Coronary artery (tissue), 2 donors: ENCODE measurements at regions not wholly inside any gene's neighbourhood (a gene's known extent, or its start where the extent isn't known, plus 50 kb on each side); places are given as distances from the start of the nearest gene placed in this dataset.

Experiments used
- DNase-seq: peaks from one replicate; pipeline ENCODE4 v3.0.0-alpha.2; 2017; ENCODE audit warnings: low spot score
- H3K27ac ChIP-seq, 2 donors: fragments of 200-600 bp; sonication (generic); one replicate each; pipeline ENCODE4 v1.5.1; 2016 to 2019
- H3K4me3 ChIP-seq: fragments of 200-600 bp; sonication (generic); 2 replicates; pipeline ENCODE4 v1.5.1; 2016; ENCODE audit warnings: mild to moderate bottlenecking, moderate library complexity
- TF ChIP-seq, protein P1 (sequence below): fragments of 200-600 bp; sonication (generic); IDR thresholded peaks from one replicate; pipeline ENCODE4 v1.5.1; 2019; ENCODE audit warnings: antibody characterized with exemption

DNA sequence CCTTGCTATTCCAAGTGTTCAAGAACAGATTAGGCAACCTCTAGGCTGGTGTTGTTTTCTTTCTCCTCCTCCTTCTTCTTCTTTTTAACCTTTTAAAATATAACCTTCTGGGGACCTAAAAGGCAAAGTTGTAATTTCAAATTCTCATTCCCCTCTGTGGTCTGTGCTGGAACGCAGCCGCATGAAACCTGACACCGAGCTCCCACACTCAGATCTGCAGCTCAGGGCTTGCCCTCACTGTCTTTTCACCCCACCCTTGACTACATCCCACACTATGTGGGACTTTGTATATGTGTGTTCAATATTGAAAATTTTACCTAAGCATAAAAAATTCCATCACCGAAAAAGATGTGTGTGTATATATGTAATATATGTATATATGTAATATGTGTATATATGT lies 62.0 kb upstream of the ARHGAP42 start:
- no peak for DNase-seq
- TF ChIP-seq, protein P1, sequence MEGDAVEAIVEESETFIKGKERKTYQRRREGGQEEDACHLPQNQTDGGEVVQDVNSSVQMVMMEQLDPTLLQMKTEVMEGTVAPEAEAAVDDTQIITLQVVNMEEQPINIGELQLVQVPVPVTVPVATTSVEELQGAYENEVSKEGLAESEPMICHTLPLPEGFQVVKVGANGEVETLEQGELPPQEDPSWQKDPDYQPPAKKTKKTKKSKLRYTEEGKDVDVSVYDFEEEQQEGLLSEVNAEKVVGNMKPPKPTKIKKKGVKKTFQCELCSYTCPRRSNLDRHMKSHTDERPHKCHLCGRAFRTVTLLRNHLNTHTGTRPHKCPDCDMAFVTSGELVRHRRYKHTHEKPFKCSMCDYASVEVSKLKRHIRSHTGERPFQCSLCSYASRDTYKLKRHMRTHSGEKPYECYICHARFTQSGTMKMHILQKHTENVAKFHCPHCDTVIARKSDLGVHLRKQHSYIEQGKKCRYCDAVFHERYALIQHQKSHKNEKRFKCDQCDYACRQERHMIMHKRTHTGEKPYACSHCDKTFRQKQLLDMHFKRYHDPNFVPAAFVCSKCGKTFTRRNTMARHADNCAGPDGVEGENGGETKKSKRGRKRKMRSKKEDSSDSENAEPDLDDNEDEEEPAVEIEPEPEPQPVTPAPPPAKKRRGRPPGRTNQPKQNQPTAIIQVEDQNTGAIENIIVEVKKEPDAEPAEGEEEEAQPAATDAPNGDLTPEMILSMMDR, result no peak
- no peak overlapping the region for H3K27ac ChIP-seq
- H3K4me3 ChIP-seq, result no peak overlapping the region

DNA sequence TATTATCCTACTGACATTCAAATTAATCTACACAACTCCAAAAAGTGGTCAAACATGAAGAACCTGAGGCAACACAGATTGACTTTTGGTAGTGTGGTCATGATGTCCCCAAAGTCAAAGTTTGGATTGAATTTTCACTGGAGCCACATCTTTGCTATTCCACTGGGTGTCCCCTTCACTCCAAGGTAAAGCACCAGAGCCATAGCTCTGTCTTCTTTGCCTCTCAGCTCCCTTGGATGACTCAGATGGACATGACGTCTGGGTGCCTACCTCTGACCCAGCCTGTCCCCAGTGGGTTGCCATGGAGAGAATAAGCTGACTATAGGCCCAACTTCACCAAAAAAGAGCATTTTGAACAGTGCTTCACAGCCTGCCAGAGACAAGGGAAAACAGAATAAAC lies 57.4 kb upstream of the ARHGAP42 start:
- H3K4me3 ChIP-seq, result no peak overlapping the region
- TF ChIP-seq, protein P1, result no peak
- no peak for DNase-seq
- no peak overlapping the region for H3K27ac ChIP-seq

DNA sequence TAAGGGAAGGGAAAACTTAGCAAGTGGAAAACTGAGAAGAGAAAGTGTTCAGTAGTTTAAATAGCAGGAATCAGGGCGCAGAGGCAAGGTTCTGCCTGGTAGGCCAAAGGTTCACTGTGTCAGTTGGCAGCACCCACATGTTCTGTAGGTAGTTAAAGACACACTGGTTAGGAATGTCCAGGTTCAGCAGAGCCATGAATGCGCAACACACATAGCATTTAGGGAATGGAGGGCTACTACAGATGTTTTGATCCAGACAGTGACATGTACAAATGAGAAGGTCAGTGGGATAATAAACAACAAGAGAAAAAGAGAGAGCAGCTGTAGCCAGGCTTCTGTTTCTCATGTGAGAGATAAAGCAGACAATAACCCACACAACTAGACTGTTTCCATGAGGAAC lies 56.2 kb upstream of the ARHGAP42 start:
- no peak overlapping the region for H3K4me3 ChIP-seq
- TF ChIP-seq, protein P1, result no peak
- no peak overlapping the region for H3K27ac ChIP-seq

DNA sequence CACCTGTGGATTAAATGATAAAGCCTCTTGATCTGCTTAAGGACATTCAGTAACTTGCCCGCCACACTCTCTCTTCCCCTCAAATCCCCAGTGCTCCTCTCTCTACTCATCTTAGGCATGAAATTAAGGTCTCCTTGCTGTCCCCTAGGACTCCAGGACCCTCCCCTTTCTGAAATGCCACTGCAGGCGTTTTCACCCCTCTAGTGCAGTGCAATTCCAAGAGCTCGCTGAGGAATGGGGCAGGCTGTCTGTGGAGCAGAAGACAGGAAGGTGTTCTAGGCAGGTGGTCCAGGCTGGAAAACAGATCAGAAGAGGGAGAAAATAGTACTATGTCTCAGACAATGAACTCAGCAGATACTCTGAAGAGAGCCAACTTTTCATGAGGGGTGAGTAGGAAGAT lies 55.8 kb upstream of the ARHGAP42 start:
- H3K27ac ChIP-seq, result no peak overlapping the region
- TF ChIP-seq, protein P1, result no peak
- H3K4me3 ChIP-seq, result no peak overlapping the region
- no peak for DNase-seq

More for the DNA sequence above, 56.2 kb upstream of the ARHGAP42 start:
- no peak for DNase-seq

DNA sequence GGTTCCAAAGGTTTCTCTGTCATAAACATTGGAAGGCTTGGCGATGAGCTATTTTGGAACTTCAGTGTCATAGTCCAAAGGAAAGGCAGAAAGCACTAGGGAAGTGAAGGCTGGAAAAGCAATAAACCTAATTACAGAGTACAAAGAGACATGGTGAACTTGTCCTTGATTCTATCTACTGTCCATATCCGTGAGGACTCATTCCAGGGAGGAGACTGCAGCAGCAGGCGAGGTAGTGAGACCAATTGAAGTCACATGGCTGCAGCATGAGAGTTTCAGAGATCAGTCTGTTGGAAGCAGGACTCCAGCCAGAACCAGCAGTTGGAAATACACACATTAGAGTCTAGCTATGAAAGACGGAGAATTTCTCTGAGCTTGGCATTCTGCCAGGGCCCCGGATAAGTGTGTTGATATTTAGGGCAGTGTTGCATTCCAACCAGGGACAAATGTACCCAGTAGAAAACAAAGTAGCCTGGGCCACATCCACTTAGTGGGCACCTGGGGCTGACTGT lies 54.1 kb upstream of the ARHGAP42 start:
- peak overlapping the region; percentile 18 to 33 for H3K27ac ChIP-seq
- TF ChIP-seq, protein P1, result no peak
- no peak for DNase-seq
- peak overlapping the region; percentile 39 for H3K4me3 ChIP-seq

DNA sequence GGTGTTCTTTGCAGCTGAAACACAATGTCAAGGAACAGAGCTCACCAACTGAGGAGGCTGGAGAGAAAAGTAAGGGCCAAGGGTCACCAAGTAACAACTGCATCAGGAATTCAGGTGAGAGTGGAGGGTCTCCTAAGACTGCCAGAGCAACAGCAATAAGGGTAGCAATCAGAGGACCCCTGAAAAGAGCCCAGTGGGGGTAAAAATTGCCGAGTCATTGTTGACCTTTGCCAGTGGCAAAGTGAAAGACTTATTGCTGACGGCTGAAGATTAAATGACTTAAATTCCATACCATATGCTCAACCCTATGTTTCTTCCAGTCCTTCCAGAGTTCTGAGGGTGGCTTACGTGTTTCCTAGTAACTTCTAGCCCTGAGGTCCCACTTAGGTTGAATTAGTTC lies 51.9 kb upstream of the ARHGAP42 start:
- TF ChIP-seq, protein P1, result no peak
- H3K4me3 ChIP-seq, result no peak overlapping the region
- H3K27ac ChIP-seq, result no peak overlapping the region
- no peak for DNase-seq

DNA sequence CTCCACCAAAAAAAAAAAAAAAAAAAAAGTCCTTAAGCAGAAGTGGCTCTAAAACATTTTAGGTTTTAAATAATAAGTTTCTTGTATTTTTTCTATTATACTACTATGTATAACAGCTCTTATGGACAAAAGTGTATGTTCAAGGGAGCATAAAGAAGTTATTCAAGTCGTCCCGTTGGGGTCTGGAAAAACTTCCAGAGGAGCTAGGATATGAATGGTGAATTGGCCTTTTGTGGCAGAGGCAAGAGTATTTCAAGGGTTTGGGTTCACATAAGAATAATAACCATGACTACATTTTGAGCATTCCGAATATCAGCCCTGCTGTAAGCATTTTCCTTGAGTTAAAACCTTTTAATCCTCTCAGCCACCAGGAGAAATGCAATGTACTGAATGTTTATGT lies 50.6 kb upstream of the ARHGAP42 start:
- Histone ChIP-seq H3K27ac (no peak overlapping the region), H3K4me3 (no peak overlapping the region)
- no peak for DNase-seq
- TF ChIP-seq, protein P1, result no peak
